ENCODE measurements at regions not wholly inside any gene's neighbourhood (a gene's known extent, or its start where the extent isn't known, plus 50 kb on each side); places are given as distances from the start of the nearest gene placed in this dataset.

DNA sequence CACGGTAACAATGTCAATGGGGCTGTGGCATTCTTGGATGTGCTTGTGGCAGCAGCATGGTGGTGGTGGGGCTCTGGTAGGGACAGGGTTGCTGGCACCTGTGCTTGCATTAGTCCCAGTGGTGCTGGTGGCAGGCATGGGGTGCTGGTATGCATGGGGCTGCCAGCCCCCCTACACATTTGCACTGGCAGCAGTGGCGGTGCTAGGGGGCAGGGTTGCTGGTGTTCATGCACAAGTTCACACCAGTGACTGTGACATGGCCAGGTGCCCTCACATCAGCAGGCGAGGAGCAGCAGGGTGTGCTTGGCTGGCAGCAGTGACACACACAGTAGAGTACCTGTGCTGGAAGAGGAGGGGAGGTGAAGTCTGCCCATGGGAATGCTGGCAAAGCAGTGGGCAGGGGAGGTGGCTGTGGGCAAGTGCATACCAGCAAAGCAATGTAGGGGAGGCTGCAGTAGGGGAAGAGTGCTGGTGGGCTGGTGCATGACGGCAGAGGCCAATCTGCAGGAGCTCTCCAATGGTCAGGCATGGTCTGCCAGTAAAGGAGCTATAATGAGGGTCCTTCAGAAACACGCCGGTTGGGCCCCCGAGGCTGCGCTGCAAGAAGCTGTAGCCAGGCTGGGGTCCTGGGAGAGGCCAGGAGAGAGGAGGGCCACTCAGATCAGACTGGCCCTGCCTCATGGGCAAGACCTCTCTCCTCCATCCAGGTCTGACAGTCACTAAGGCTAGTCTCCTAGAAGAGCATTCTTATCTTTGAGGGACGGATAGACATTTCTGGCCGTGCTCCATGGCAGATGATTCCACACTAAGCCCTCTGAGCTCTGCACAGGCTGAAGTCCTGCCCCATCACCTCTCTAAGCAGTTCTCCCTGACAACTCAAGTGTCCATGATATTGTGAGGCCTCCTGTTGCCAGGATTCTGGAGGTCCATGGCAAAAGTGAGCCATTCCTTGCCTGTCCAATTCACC, 406.4 kb downstream of the SEMA3D start:
- TF ChIP-seq POLR2A (IDR thresholded peaks at IDR 0.05) (no peak), POLR2AphosphoS5 (IDR thresholded peaks at IDR 0.05) (no peak)
